ENCODE measurements at regions not wholly inside any gene's neighbourhood (a gene's known extent, or its start where the extent isn't known, plus 50 kb on each side); places are given as distances from the start of the nearest gene placed in this dataset.
"Not testable (repeated sequence)": the region's sequence is repeated elsewhere in the genome, so short reads cannot be mapped to it uniquely, and the experiment has no call there.

DNA sequence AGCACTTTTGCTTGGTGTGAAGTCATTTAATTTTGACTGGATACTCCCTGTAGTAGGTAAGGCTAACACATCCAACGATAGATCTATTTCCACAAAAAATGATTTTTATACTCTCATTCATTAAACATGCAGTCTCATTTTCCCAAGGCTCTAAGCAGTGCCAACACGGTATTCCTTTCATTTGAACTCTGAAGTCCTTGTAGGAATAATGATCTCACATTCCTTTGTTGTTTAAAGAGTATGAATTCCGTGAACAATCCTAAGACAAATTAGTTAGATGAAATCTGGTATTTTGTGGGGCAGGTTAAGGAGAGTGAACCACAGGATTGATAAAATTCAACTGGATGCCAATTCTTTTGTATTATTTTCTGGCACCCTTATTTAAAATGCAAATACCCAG, 66.6 kb downstream of the LACC1 start:
- no peak for DNase-seq

DNA sequence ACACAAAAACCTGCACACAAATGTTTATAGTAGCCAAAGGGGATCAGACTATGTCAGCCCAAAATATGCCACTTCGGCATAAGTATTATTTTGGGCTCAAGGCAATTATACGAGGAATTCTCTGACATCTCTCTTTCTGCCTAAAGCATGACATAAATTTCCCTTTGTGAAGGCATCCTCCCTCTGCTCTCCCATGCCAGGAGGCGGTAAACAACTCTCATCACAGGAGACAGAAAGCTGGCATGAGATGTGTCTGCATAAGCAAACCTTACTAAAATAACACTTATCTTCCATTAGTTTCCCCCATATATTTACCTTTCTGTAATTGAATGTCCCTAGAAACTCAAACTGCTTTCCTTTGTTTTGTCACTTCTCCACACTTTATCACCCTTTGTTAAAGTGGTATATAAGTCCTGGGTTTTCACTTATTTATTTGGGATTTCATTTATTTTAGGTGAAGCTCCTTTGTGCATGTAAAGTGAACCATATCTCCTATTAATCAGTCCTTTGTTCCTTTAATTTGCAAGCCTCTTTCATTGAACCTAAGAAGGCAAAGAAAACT, 68.3 kb downstream of the LACC1 start:
- no peak for DNase-seq

DNA sequence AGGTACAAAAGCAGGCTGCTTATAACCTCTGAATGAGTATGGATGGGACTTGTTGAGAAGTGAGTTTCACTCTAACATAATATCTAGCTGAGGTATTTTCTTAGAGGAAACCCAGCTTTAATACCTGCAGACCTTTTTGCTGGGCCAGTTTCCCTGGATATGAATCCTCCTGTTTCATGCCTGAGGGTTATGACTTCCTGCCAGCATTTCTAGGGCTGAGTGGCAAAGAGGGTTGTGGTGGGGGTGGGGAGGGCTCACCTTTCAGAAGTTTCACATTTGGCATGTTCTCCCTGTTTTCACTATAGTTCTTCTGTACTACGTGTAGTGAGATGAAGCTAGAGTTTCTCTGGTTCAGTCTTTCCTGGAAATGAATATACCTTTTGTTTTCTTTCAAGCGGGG, 73.7 kb downstream of the LACC1 start:
- DNase-seq: no peak

DNA sequence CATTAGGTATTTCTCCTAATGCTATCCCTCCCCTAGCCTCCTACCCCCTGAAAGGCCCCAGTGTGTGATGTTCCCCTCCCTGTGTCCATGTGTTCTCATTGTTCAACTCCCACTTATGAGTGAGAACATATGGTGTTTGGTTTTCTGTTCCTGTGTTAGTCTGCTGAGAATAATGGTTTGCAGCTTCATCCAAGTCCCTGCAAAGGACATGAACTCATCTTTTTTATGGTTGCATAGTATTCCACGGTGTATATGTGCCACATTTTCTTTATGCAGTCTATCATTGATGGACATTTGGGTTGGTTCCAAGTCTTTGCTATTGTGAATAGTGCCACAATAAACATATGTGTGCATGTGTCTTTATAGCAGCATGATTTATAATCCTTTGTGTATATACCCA, 77.3 kb downstream of the LACC1 start:
- DNase-seq: not testable (repeated sequence)

DNA sequence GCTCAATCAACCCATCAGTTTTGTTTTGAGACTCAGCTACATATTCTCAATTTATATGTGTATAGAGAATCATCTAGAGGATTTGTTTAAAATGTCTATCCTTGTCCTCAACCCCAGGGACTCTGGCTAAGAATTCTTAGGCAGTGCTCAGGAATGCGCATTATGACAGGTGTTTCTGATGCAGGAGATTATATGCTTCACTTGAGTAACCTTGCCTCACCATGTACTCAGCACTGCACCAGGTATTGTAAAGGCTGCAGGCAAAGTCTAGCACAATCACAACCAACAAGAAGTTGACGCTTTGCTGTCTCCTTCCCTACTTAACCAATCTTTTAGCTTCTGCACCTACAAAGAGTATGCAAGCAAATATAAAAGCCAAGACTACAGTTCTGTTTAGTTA, 79.6 kb downstream of the LACC1 start:
- DNase-seq: no peak

DNA sequence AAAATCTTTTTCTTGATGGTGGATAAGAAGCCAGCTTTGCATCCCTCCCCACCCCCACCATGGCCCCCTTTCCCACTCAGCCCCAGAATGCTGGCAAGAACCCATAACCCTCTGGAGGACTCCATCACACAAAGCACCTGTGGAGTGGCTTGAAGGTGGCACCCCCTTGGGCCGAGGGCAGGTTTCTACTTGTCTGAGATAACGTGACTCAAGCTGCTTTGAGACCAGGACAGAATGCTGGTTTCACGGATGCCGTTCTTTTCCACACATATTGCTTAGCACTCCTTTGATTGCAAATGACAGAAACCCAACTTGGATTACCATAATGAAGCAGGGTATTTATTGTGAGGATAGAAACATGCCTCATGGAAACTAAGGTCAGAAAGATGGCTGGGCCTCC, 82.2 kb downstream of the LACC1 start:
- DNase-seq: no peak

DNA sequence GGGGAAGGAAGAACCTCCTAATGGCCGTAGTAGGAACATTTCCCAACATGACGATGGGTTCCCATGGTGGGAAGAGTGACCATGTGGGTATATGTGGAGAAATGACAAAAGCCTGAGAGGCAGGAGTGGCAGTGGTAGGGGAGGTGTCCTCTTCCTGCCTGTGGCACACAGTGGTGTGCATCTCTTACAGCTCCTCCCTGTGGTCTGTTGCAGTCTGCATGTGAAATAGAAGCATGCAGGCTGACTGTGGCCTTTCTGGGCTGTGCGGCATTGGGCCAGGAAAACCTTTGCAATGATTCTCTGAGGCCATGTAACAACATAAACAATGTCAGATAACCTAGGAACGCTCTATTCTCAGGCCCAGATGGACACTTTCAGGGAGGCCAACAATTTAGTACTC, 84.0 kb downstream of the LACC1 start:
- DNase-seq: no peak

DNA sequence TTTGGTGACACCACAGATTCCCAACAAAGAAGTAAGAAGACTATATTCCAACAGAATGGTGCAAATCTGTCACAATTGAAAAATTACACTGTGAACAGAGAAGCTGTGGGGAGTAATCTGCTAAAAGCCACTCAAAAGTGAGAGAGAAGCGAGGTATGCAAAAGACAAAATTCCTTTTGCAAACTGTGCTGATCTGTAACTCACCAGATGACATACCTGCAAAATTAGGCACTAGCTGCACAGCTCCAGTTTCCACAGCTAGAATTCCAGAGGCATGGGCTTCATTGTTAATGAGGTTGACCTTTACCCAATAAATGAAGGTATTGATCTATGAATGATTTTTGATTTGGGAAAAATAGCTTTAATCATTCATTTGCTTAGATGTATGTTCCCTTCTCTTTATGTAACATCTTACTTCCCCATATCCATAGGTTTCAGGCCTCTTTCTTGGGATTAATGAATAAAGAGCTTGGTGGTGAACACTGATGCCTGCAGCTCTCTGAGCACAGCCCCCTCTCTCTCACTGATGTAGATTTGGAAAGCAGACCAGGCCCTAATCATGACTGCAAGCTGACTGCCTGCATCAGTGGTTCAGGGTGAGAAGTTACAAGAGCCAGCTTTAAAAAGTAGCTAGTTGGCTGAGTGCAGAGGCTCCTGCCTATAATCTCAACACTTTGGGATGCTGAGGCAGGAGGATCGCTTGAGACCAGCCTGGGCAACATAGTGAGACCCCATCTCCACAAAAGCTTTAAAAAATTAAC, 85.2 kb downstream of the LACC1 start:
- no peak for DNase-seq

DNA sequence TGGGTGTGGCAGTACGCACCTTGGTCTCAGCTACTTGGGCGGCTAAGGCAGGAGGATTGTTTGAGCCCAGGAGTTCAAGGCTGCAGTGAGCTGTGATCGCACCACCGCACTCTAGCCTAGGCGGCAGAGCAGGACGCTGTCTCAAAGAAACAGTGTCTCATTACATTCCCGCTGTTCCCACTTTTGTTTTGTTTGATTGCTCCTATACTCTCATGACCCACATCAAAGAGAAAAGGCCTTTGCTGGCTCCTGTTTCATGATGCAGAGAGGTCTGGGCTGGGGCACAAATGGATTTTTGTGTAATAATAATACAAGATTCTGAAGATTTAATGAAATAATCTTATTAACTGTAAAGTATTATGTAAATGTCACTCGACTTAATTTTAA, 85.7 kb downstream of the LACC1 start:
- no peak for DNase-seq

DNA sequence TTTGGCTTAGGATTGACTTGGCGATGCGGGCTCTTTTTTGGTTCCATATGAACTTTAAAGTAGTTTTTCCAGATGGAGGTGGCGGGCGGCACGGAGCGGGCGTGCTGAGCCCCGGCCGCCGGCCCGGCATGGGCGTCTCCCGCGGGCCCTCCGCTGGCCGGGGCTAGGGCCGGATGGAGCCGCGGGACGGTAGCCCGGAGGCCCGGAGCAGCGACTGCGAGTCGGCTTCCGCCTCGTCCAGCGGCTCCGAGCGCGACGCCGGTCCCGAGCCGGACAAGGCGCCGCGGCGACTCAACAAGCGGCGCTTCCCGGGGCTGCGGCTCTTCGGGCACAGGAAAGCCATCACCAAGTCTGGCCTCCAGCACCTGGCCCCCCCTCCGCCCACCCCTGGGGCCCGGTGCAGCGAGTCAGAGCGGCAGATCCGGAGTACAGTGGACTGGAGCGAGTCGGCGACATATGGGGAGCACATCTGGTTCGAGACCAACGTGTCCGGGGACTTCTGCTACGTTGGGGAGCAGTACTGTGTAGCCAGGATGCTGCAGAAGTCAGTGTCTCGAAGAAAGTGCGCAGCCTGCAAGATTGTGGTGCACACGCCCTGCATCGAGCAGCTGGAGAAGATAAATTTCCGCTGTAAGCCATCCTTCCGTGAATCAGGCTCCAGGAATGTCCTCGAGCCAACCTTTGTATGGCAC, 88.7 kb downstream of the LACC1 start:
- not testable (repeated sequence) for DNase-seq

DNA sequence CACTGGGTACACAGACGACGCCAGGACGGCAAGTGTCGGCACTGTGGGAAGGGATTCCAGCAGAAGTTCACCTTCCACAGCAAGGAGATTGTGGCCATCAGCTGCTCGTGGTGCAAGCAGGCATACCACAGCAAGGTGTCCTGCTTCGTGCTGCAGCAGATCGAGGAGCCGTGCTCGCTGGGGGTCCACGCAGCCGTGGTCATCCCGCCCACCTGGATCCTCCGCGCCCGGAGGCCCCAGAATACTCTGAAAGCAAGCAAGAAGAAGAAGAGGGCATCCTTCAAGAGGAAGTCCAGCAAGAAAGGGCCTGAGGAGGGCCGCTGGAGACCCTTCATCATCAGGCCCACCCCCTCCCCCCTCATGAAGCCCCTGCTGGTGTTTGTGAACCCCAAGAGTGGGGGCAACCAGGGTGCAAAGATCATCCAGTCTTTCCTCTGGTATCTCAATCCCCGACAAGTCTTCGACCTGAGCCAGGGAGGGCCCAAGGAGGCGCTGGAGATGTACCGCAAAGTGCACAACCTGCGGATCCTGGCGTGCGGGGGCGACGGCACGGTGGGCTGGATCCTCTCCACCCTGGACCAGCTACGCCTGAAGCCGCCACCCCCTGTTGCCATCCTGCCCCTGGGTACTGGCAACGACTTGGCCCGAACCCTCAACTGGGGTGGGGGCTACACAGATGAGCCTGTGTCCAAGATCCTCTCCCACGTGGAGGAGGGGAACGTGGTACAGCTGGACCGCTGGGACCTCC, 89.4 kb downstream of the LACC1 start:
- DNase-seq: not testable (repeated sequence)

DNA sequence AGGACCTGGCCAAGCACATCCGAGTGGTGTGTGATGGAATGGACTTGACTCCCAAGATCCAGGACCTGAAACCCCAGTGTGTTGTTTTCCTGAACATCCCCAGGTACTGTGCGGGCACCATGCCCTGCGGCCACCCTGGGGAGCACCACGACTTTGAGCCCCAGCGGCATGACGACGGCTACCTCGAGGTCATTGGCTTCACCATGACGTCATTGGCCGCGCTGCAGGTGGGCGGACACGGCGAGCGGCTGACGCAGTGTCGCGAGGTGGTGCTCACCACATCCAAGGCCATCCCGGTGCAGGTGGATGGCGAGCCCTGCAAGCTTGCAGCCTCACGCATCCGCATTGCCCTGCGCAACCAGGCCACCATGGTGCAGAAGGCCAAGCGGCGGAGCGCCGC, 90.2 kb downstream of the LACC1 start:
- not testable (repeated sequence) for DNase-seq

DNA sequence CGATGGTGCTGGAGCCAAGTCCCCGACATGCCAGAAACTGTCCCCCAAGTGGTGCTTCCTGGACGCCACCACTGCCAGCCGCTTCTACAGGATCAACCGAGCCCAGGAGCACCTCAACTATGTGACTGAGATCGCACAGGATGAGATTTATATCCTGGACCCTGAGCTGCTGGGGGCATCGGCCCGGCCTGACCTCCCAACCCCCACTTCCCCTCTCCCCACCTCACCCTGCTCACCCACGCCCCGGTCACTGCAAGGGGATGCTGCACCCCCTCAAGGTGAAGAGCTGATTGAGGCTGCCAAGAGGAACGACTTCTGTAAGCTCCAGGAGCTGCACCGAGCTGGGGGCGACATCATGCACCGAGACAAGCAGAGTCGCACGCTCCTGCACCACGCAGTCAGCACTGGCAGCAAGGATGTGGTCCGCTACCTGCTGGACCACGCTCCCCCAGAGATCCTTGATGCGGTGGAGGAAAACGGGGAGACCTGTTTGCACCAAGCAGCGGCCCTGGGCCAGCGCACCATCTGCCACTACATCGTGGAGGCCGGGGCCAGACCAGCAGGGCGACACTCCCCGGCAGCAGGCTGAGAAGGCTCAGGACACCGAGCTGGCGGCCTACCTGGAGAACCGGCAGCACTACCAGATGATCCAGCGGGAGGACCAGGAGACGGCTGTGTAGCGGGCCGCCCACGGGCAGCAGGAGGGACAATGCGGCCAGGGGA, 91.0 kb downstream of the LACC1 start:
- not testable (repeated sequence) for DNase-seq

DNA sequence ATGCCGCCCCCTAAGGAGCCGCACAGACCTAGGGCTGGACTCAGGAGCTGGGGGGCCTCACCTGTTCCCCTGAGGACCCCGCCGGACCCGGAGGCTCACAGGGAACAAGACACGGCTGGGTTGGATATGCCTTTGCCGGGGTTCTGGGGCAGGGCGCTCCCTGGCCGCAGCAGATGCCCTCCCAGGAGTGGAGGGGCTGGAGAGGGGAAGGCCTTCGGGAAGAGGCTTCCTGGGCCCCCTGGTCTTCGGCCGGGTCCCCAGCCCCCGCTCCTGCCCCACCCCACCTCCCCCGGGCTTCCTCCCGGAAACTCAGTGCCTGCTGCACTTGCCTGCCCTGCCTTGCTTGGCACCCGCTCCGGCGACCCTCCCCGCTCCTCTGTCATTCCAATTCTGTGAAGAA, 91.6 kb downstream of the LACC1 start:
- DNase-seq: not testable (repeated sequence)

DNA sequence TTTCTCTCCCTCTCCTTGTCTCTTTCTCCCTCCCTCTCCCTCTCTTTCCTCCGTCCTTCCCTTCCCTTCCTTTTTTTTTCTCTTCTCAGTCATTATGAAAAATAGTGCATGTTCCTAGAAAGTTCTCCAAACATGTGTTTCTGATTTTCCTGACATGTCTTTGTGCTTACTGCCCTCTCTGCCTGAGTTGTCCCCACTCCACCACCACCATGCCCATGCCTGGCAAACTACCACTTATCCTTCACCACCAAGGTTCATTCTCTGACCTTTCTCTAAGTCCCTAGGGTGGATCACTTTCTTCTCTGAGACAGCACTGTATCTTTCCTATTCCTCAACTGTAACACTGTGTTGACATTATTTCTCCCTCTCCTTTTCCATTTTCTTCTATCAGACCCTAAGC, 98.2 kb downstream of the LACC1 start:
- no peak for DNase-seq

DNA sequence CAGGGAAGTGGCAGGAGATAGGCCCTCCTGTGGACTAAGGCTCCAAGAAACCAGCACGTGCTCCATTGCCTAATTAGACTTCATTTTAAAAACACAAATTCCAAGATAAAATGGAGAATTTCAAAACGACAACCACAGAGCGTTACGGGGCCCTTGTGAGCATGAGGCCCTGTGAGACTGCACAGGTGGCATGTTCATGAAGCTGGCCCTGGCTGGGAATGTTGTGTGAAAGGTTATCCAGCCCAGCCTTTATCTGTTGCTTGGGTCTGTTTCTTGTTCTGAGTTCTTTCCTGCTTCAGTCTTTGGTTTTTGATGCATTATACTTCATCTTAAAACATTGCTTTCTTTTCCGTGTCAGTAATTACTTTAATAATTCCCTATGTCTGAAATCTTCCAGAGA, 99.0 kb downstream of the LACC1 start:
- DNase-seq: no peak

DNA sequence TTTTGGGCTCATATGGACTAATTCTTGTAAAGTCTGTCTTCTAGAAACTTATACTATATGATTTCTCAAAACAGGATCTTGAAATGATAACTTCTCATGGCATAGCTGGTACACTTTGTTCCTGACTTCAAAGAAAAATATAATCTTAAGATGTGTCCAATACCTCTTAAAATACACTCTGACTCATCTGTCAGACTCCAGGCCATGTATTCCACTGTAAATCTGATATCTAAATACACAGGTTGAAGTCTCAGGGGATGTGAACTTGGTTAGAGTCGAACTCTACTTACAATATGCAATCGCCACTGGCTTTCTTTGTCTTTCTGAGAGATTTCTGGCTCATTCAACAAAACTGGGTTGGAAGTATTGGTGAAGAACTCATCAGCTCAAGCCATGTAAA, 99.8 kb downstream of the LACC1 start:
- DNase-seq: no peak

DNA sequence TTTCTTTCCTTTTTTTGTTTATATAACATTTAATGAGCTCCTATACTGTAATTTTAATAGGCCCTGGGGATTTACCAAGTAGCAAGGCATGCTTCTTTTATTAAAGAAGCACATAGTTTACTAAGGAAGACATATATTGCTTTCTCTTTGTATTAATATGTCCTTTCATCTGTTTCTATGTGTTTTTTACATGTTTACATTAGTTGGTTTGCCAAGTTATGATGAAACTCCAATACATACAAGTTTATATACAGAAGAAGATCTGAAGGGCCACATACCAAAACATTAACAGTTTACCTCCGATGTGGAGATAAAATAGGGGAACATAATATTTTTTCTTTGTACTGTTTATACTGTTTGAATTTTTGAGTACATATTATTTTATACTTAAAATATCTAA, 100.9 kb downstream of the LACC1 start:
- DNase-seq: no peak

DNA sequence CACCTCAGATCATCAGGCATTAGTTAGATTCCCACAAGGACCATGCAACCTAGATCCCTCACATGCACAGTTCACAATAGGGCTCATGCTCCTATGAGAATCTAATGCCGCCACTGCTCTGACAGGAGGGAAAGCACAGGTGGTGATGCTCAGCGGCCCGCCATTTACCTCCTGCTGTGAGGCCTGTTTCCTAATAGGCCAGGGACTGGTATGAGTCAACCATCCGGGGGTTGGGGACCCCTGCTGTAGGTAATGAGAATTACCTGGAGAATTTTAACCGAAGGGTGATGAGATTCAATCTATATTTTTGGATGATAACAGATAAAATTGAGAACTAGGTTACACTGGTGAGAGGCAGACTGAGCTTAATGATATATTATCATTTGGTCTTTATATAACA, 101.4 kb downstream of the LACC1 start:
- DNase-seq: no peak

DNA sequence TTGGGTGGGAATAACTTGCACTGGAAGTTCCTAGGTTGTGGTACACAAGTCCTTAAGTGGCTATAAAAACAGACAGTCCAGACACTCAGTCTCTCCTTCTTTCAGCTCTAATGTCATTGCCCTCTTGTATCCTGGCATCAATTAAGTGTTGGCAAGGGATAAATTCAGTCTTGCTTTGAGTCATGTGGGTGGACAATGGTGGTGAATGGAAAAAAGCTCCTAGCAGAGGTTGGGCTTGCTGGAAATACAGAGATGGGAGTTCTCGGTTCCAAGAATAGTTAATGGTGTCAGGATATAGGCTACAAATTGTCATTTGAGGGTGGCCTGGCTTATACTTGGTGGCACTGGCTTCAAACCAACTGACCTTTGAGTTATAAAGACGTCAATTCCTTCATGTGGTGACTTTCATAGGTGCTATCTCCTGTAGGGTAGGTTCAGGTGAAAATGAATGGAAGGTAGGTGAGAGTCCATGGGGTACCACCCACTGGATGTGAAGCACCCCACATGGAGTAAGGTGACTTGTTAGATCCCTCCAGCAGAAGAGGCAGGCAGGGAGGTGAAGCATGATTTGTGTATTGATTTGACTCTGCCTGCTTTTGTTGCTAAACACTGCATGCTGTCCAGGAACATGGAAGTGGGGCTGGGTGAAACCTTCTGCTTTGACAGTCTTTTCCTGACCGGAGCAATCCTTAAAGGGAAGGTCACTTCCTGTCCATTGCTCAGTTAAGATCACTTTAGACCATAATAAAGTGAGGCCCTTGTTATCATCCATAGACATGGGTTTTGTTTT, 102.0 kb downstream of the LACC1 start:
- DNase-seq: no peak

DNA sequence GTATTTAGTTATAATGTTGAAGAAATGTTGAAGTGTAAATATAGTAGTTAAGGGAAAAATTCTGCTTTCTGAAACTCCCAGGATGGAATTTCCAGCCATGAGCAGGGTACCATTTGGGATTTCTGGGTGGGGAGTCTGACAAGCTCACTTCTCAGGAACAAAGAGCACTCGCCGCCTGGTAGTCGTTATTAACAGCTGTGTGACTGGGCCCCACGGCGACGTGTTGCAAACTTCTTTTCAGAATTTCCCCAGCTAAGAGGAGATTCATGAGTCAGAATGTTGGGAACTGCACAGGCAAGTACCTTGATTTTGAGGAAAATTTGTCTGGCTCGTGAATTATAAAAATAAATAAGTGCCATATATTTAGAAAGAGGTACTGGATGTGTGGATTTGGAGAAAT, 103.7 kb downstream of the LACC1 start:
- DNase-seq: no peak

DNA sequence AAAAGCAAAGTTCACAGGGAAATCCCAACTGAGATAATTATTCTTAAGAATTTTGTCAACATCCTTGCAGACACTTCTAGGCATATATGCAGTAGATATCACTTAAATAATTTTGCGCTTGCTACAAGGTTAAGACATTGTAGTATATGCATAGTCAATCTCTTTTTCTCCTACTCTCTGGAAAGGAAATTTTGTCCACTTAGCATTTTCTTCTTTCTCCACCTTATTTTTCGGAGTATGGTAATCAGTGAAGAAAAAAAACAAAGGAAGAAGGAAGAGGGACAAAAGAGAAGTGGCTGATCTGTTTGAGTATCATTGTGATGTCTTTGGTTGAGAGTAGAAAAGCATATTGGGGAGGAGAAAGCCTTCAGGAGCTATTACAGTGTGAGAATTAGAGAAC, 104.6 kb downstream of the LACC1 start:
- no peak for DNase-seq
